Ishikawa (cell line): ENCODE measurements at regions not wholly inside any gene's neighbourhood (a gene's known extent, or its start where the extent isn't known, plus 50 kb on each side); places are given as distances from the start of the nearest gene placed in this dataset.

Experiments
- CEBPB ChIP-seq: IDR thresholded peaks from 2 replicates; pipeline ENCODE4 v1.6.1; 2012
- CREB1 ChIP-seq: IDR thresholded peaks from 2 replicates; pipeline ENCODE4 v1.6.1; 2012; ENCODE audit warnings: low read depth
- EGR1 ChIP-seq: IDR thresholded peaks from 2 replicates; pipeline ENCODE4 v1.6.1; 2012
- EP300 ChIP-seq: IDR thresholded peaks from 2 replicates; pipeline ENCODE4 v1.6.1; 2012; ENCODE audit warnings: borderline replicate concordance
- FOXM1 ChIP-seq: IDR thresholded peaks from 2 replicates; pipeline ENCODE4 v1.6.1; 2012; ENCODE audit warnings: low read depth, borderline replicate concordance
- NFIC ChIP-seq: IDR thresholded peaks from 2 replicates; pipeline ENCODE4 v1.6.1; 2012
- RAD21 ChIP-seq: IDR thresholded peaks from 2 replicates; pipeline ENCODE4 v1.6.1; 2012; ENCODE audit warnings: low read depth
- TAF1 ChIP-seq: IDR thresholded peaks from 2 replicates; pipeline ENCODE4 v1.6.1; 2012; ENCODE audit warnings: low read depth, mild to moderate bottlenecking
- TCF12 ChIP-seq: IDR thresholded peaks from 2 replicates; pipeline ENCODE4 v1.6.1; 2012; ENCODE audit warnings: low read depth
- TEAD4 ChIP-seq: IDR thresholded peaks from 2 replicates; pipeline ENCODE4 v1.6.1; 2012
- YY1 ChIP-seq: IDR thresholded peaks from 2 replicates; pipeline ENCODE4 v1.6.1; 2012; ENCODE audit warnings: low read depth
- ZBTB7A ChIP-seq: IDR thresholded peaks from 2 replicates; pipeline ENCODE4 v1.6.1; 2012; ENCODE audit warnings: low read depth
- TF ChIP-seq, protein P1 (sequence below): IDR thresholded peaks from 2 replicates; pipeline ENCODE4 v1.6.1; 2012
- TF ChIP-seq, protein P2 (sequence below): IDR thresholded peaks from 2 replicates; pipeline ENCODE4 v1.6.1; 2012; ENCODE audit warnings: low read depth, mild to moderate bottlenecking
- TF ChIP-seq, protein P3 (sequence below): IDR thresholded peaks from 2 replicates; pipeline ENCODE4 v1.6.1; 2012

DNA sequence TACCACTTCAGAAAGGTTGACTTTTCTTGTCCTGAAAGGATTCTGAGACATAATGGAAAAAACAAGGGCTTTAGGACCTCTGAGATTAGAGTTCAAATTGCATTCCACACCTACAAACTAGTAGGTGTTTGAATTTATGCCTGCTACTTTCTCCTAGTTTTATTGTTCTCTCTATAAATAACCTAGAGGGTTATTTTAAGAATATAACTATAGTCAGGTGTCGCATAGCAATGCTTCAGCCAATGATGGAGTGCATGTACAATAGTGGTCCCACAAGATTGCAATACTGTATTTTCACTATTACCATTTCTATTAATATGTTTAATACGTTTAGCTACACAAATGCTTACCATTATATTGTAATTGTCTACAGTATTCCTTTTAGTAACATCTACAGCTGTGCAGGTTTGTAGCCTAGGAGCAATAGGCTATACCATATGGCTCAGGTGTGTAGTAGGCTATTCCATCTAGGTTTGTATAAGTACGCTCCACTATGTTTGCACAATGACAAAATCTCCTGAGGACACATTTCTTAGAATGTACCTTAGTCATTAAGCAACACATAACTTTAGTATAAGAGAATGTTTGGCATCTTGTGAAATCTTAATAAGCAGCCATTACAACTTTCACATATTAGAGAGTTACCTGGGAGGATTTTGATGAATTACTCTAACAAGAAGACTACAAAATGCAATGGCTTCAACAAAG is 1352.5 kb downstream of the ZPLD1 start:
- no peak for TF ChIP-seq CREB1
- no peak for TF ChIP-seq TEAD4
- no peak for TF ChIP-seq TAF1
- no peak for TF ChIP-seq EP300
- TF ChIP-seq FOXM1 = no peak
- no peak for TF ChIP-seq YY1

DNA sequence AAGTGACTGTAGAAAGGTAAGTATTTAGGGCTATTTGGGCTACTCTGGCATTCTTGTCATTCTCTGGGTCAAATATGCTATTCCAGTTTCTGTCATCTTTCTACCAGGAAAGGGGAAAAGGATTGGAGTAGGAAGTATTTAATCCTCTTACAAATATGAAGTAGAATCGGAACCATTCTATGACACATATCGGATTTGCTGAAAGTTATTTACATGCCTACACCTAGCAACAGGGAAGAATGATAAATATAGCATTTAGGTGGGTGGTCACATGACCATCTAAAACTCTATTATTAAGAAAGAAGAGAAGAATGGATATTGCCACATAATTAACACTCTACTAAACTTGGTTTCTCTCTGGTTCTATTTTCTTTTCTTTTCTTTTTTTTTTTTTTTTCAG is 1353.1 kb downstream of the ZPLD1 start:
- TF ChIP-seq FOXM1 (no peak), CREB1 (no peak), RAD21 (no peak), CEBPB (no peak)
- TF ChIP-seq, protein P1, sequence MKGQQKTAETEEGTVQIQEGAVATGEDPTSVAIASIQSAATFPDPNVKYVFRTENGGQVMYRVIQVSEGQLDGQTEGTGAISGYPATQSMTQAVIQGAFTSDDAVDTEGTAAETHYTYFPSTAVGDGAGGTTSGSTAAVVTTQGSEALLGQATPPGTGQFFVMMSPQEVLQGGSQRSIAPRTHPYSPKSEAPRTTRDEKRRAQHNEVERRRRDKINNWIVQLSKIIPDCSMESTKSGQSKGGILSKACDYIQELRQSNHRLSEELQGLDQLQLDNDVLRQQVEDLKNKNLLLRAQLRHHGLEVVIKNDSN = no peak

DNA sequence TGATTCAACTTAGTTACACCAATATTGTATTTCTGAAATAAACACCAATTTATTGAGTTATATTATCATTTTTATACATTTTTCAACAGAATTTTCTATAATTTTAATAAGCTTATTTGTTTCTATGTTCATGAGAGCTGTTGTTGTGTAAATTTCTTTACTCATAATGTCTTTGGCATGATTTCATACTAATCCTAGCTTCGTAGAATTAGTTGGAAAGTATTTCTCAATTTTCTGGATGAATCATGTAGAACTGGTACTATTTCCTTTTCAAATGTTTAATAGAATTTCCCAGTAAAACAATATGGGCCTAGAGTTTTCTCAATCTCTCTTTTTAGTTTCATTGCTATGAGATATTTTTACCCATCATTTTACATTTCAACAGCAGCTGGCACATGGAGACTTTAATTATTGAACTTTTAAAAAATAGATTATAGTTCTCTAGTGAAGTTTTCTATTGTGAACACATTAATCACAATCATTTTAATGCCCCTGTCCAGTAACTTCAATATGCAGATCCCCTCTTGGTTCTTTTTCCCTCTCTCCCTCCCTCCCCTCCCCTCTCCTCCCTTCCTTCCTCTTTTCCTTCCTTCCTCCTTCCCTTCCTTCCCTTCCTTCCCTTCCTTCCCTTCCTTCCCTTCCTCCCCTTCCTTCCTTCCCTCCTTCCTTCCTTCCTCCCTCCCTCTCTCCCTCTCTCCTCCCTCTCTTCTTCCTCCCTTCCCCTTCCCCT is 1357.1 kb downstream of the ZPLD1 start:
- TF ChIP-seq RAD21 = no peak
- no peak for TF ChIP-seq TAF1
- no peak for TF ChIP-seq TEAD4
- TF ChIP-seq, protein P2, sequence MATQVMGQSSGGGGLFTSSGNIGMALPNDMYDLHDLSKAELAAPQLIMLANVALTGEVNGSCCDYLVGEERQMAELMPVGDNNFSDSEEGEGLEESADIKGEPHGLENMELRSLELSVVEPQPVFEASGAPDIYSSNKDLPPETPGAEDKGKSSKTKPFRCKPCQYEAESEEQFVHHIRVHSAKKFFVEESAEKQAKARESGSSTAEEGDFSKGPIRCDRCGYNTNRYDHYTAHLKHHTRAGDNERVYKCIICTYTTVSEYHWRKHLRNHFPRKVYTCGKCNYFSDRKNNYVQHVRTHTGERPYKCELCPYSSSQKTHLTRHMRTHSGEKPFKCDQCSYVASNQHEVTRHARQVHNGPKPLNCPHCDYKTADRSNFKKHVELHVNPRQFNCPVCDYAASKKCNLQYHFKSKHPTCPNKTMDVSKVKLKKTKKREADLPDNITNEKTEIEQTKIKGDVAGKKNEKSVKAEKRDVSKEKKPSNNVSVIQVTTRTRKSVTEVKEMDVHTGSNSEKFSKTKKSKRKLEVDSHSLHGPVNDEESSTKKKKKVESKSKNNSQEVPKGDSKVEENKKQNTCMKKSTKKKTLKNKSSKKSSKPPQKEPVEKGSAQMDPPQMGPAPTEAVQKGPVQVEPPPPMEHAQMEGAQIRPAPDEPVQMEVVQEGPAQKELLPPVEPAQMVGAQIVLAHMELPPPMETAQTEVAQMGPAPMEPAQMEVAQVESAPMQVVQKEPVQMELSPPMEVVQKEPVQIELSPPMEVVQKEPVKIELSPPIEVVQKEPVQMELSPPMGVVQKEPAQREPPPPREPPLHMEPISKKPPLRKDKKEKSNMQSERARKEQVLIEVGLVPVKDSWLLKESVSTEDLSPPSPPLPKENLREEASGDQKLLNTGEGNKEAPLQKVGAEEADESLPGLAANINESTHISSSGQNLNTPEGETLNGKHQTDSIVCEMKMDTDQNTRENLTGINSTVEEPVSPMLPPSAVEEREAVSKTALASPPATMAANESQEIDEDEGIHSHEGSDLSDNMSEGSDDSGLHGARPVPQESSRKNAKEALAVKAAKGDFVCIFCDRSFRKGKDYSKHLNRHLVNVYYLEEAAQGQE = no peak
- TF ChIP-seq, protein P1 = no peak
- no peak for TF ChIP-seq FOXM1
- no peak for TF ChIP-seq CREB1
- TF ChIP-seq EP300 = no peak
- TF ChIP-seq TCF12 = no peak
- TF ChIP-seq CEBPB = no peak
- TF ChIP-seq NFIC = no peak
- TF ChIP-seq YY1 = no peak
- TF ChIP-seq, protein P3, sequence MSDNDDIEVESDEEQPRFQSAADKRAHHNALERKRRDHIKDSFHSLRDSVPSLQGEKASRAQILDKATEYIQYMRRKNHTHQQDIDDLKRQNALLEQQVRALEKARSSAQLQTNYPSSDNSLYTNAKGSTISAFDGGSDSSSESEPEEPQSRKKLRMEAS = no peak
- TF ChIP-seq EGR1 = no peak
- TF ChIP-seq ZBTB7A = no peak

DNA sequence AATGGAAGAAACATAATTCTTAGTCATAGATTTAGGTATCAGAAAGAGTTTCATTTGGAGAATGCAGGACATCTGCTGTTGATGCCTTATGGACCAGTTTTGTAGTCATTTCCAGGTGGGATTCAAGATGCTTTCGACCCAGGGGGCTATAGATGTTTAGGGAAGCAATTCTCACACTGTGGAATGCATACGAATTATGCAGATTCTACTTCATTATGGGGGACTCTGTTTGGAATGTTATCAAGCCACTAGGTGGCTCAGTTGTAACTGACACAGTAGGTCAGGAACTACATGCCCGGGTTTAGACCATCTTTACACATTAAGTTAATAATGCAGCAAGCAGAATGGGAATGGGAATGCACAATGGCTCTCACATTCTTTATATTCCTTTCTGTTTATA is 1359.8 kb downstream of the ZPLD1 start:
- peak; percentile 38; the same call in 1 of the 2 replicates for TF ChIP-seq RAD21
- TF ChIP-seq, protein P1 = no peak

DNA sequence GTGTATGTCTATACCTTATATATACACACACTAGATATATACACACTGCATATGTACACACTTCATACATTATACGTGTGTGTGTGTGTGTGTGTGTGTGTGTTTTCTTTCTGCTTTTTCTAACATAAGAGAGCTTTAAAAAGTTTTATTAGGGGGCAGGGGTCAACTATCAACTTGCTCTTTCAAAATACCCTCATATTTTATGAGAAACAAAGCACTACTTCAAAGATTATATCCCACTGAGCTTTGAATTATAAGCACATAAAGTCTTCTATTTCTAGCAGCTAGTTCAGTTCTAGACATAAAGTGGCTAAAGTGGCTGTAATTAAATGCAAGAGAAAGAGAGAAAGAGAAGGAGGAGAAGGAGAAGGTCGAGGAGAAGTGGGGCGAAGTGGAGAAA is 1361.3 kb downstream of the ZPLD1 start:
- TF ChIP-seq EGR1 (no peak), FOXM1 (no peak), RAD21 (no peak), ZBTB7A (no peak), CEBPB (no peak), TEAD4 (no peak), NFIC (no peak), CREB1 (no peak), YY1 (no peak), TCF12 (no peak), TAF1 (no peak), EP300 (no peak)
- TF ChIP-seq, protein P2 = no peak
- TF ChIP-seq, protein P1 = no peak
- TF ChIP-seq, protein P3 = no peak
